Endodermal cell (in vitro differentiated cells): ENCODE measurements at regions not wholly inside any gene's neighbourhood (a gene's known extent, or its start where the extent isn't known, plus 50 kb on each side); places are given as distances from the start of the nearest gene placed in this dataset.

Experiments used
- DNase-seq: peaks from one replicate; pipeline ENCODE4 v3.0.0-alpha.2; 2017
- H3K27ac ChIP-seq: 2 replicates; pipeline ENCODE4 v1.5.1; 2013; ENCODE audit warnings: mild to moderate bottlenecking, low read depth, low read length, moderate library complexity
- H3K27me3 ChIP-seq: 2 replicates; pipeline ENCODE4 v1.6.1; 2013; ENCODE audit warnings: mild to moderate bottlenecking, low read length, moderate library complexity; ENCODE audit not compliant: insufficient read depth, control insufficient read depth, poor library complexity, severe bottlenecking
- H3K36me3 ChIP-seq: 2 replicates; pipeline ENCODE4 v1.7.0; 2013; ENCODE audit warnings: mild to moderate bottlenecking, low read length, moderate library complexity; ENCODE audit not compliant: control insufficient read depth, insufficient read depth
- H3K4me1 ChIP-seq: one replicate; pipeline ENCODE4 v1.7.0; 2013; ENCODE audit warnings: low read length; ENCODE audit not compliant: control insufficient read depth, insufficient read depth
- H3K4me3 ChIP-seq: 2 replicates; pipeline ENCODE4 v1.5.1; 2013; ENCODE audit warnings: mild to moderate bottlenecking, low read length, moderate library complexity
- H3K9ac ChIP-seq: 2 replicates; pipeline ENCODE4 v1.6.1; 2013; ENCODE audit warnings: mild to moderate bottlenecking, low read length, moderate library complexity; ENCODE audit not compliant: poor library complexity, severe bottlenecking; ENCODE audit errors: extremely low read depth
- H3K9me3 ChIP-seq: 2 replicates; pipeline ENCODE4 v1.6.1; 2013; ENCODE audit warnings: mild to moderate bottlenecking, low read length, moderate library complexity; ENCODE audit not compliant: control insufficient read depth
- H3K27ac Mint-ChIP-seq: 2 replicates; pipeline ENCODE4 v1.8.0; 2020; ENCODE audit warnings: mixed read lengths
- H3K27me3 Mint-ChIP-seq: 2 replicates; pipeline ENCODE4 v1.8.0; 2021; ENCODE audit warnings: mild to moderate bottlenecking, mixed read lengths; ENCODE audit not compliant: insufficient read depth
- H3K36me3 Mint-ChIP-seq: 2 replicates; pipeline ENCODE4 v1.8.0; 2020; ENCODE audit warnings: low read depth, mixed read lengths
- H3K4me1 Mint-ChIP-seq: 2 replicates; pipeline ENCODE4 v1.8.0; 2020; ENCODE audit warnings: mixed read lengths
- H3K4me3 Mint-ChIP-seq: 2 replicates; pipeline ENCODE4 v1.8.0; 2020; ENCODE audit warnings: mild to moderate bottlenecking, moderate library complexity, mixed read lengths
- H3K9me3 Mint-ChIP-seq: 2 replicates; pipeline ENCODE4 v1.8.0; 2020; ENCODE audit warnings: mild to moderate bottlenecking, mixed read lengths
- CTCF ChIP-seq: fragments of 200-600 bp; sonication (generic); conservative IDR thresholded peaks from 2 replicates; pipeline ENCODE4 v1.5.0; 2021; ENCODE audit warnings: antibody characterized with exemption, mild to moderate bottlenecking
- WGBS, 2 experiments: methylation state at CpG; one replicate each; pipeline versions ENCODE4 v1.1.5 to v1.1.7; 2013; ENCODE audit warnings: missing lambda C conversion rate in 2 of 2, mixed read lengths in 1 of 2; ENCODE audit not compliant: insufficient coverage in 1 of 2, insufficient read length in 1 of 2; 5-methylcytosine and 5-hydroxymethylcytosine counted together

DNA sequence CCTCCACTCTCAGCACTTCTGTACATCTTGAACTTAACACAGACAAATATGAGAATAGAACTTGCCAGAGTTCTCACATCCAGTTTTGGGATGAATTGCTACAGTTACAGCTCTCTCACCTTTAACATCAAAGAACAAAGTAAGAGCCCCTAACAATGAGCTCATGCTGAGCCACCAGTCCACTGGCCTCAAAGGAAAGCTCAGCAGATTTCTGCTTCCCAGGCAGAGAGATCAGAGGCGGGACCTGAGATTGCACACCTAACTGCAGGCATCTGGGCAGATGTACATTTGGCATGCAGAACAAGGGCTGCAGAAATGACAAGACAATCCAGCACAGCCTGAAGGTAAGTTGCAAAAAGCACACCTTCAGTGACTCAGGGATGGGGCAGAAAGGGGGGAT is 300.9 kb downstream of the MRPS30 start:
- no peaks in the 10 kb centered on the region for H3K27me3 ChIP-seq
- peak overlapping the region; percentile 16 for H3K4me3 ChIP-seq
- no peak overlapping the region for H3K27ac ChIP-seq
- H3K9ac ChIP-seq, result no peak overlapping the region
- peaks cover 4% of the 10 kb centered on the region for H3K9me3 ChIP-seq
- peak; percentile 60 for DNase-seq
- peaks cover 37% of the 10 kb centered on the region for H3K4me1 Mint-ChIP-seq
- H3K36me3 Mint-ChIP-seq, result no peaks in the 10 kb centered on the region
- H3K9me3 Mint-ChIP-seq, result peaks cover 3% of the 10 kb centered on the region
- H3K27me3 Mint-ChIP-seq, result no peaks in the 10 kb centered on the region
- WGBS, 2 experiments, result 76% methylated on average over 1 of the region's 1 CpG; no CpG with 5 or more reads in 1 of the 2 experiments
- H3K36me3 ChIP-seq, result no peaks in the 10 kb centered on the region
- no peak for TF ChIP-seq CTCF
- no peak overlapping the region for H3K4me3 Mint-ChIP-seq
- peaks cover 18% of the 10 kb centered on the region for H3K4me1 ChIP-seq
- peak overlapping the region; percentile 61 for H3K27ac Mint-ChIP-seq

GRCh38 chr5:45110399-45110798 is 301.7 kb downstream of the MRPS30 start:
- H3K4me3 Mint-ChIP-seq, result no peak overlapping the region
- H3K36me3 Mint-ChIP-seq, result no peaks in the 10 kb centered on the region
- TF ChIP-seq CTCF, result no peak
- peaks cover 18% of the 10 kb centered on the region for H3K4me1 ChIP-seq
- H3K9me3 ChIP-seq, result peaks cover 4% of the 10 kb centered on the region
- no peak for DNase-seq
- H3K9ac ChIP-seq, result no peak overlapping the region
- H3K4me3 ChIP-seq, result peak overlapping the region; percentile 53
- H3K36me3 ChIP-seq, result no peaks in the 10 kb centered on the region
- WGBS, 2 experiments, result 50 to 53% methylated on average over 1 of the region's 1 CpG
- peaks cover 2% of the 10 kb centered on the region for H3K9me3 Mint-ChIP-seq
- H3K27ac Mint-ChIP-seq, result peak overlapping the region; percentile 0
- H3K27ac ChIP-seq, result no peak overlapping the region
- H3K27me3 Mint-ChIP-seq, result no peaks in the 10 kb centered on the region
- H3K27me3 ChIP-seq, result no peaks in the 10 kb centered on the region
- H3K4me1 Mint-ChIP-seq, result peaks cover 37% of the 10 kb centered on the region

GRCh38 chr5:45113726-45114125 is 305.0 kb downstream of the MRPS30 start:
- WGBS, 2 experiments, result 60 to 99% methylated on average over 1 to 2 of the region's 2 CpGs
- Histone ChIP-seq H3K4me1 (peaks cover 18% of the 10 kb centered on the region), H3K9ac (no peak overlapping the region), H3K27ac (no peak overlapping the region), H3K9me3 (peaks cover 13% of the 10 kb centered on the region), H3K4me3 (no peak overlapping the region), H3K27me3 (no peaks in the 10 kb centered on the region), H3K36me3 (no peaks in the 10 kb centered on the region)
- Mint-ChIP-seq H3K36me3 (peaks cover 6% of the 10 kb centered on the region), H3K27me3 (no peaks in the 10 kb centered on the region), H3K4me1 (peaks cover 34% of the 10 kb centered on the region), H3K4me3 (no peak overlapping the region), H3K27ac (no peak overlapping the region), H3K9me3 (peaks cover 28% of the 10 kb centered on the region)
- no peak for DNase-seq
- no peak for TF ChIP-seq CTCF
